SK-N-SH (cell line): ENCODE measurements at regions not wholly inside any gene's neighbourhood (a gene's known extent, or its start where the extent isn't known, plus 50 kb on each side); places are given as distances from the start of the nearest gene placed in this dataset.
A peak's percentile ranks its signal among the peaks of the same experiment; 100 is the strongest.

Experiments
- CTCF ChIA-PET: fragments of 300-600, 350-600 bp; formaldehyde crosslinking; extraction: SDS; loops from one replicate; lab custom pipeline; 2021; lab: Yijun Ruan, JAX
- POLR2A ChIA-PET: fragments of 350-600 bp; sonication (Branson Sonifier 250); formaldehyde crosslinking; extraction: SDS; loops from one replicate; lab custom pipeline; 2020; ENCODE audit warnings: antibody characterized with exemption, inconsistent platforms; lab: Yijun Ruan, JAX
- DNase-seq: peaks from one replicate; pipeline ENCODE4 v3.0.0; 2012
- H2AFZ ChIP-seq: fragments of 200-600 bp; sonication (generic); 2 replicates; pipeline ENCODE4 v1.8.1; 2016; ENCODE audit warnings: antibody characterized with exemption, mild to moderate bottlenecking, low read depth
- H3F3A ChIP-seq: fragments of 200-600 bp; sonication (generic); replicated peaks from 2 replicates; pipeline ENCODE3; 2016; ENCODE audit warnings: antibody characterized with exemption, mild to moderate bottlenecking; ENCODE audit not compliant: insufficient read depth
- H3K27ac ChIP-seq, 2 experiments: fragments of 200-500 bp in 1 of 2; fragments of 200-600 bp in 1 of 2; sonication (Bioruptor generic) in 1 of 2; sonication (generic), shearing (Covaris generic) in 1 of 2; 2 replicates each; pipeline versions ENCODE4 v1.5.1 to v1.6.1; 2014 to 2016; ENCODE audit warnings: low read depth in 2 of 2, inconsistent platforms in 1 of 2, low read length in 1 of 2, mild to moderate bottlenecking in 1 of 2, mixed read lengths in 1 of 2
- H3K27me3 ChIP-seq: fragments of 200-600 bp; sonication (generic), shearing (Covaris generic); 2 replicates; pipeline ENCODE4 v1.6.1; 2016; ENCODE audit warnings: mixed run types; ENCODE audit not compliant: insufficient read depth
- H3K36me3 ChIP-seq, 2 experiments: fragments of 200-500 bp in 1 of 2; fragments of 200-600 bp in 1 of 2; sonication (Bioruptor generic) in 1 of 2; sonication (generic) in 1 of 2; replicated peaks in 1 of 2; 2 replicates each; pipeline versions ENCODE3 to v1.5.1; 2014 to 2016; ENCODE audit warnings: low read length in 1 of 2, mild to moderate bottlenecking in 1 of 2; ENCODE audit not compliant: insufficient read depth in 2 of 2, control insufficient read depth in 1 of 2
- H3K4me1 ChIP-seq, 2 experiments: fragments of 200-500 bp in 1 of 2; fragments of 200-600 bp in 1 of 2; sonication (Bioruptor generic) in 1 of 2; sonication (generic), shearing (Covaris generic) in 1 of 2; 2 replicates each; pipeline versions ENCODE4 v1.5.1 to v1.6.1; 2014 to 2016; ENCODE audit warnings: low read depth in 1 of 2, low read length in 1 of 2, mixed run types in 1 of 2; ENCODE audit not compliant: insufficient read depth in 2 of 2, control insufficient read depth in 1 of 2
- H3K4me2 ChIP-seq: fragments of 200-600 bp; sonication (generic), shearing (Covaris generic); 2 replicates; pipeline ENCODE4 v1.6.1; 2017; ENCODE audit warnings: mixed run types
- H3K4me3 ChIP-seq, 2 experiments: fragments of 200-500 bp in 1 of 2; fragments of 200-600 bp in 1 of 2; sonication (Bioruptor generic) in 1 of 2; sonication (generic), shearing (Covaris generic) in 1 of 2; 2 replicates each; pipeline versions ENCODE4 v1.5.1 to v1.8.1; 2014 to 2016; ENCODE audit warnings: low read depth in 2 of 2, inconsistent platforms in 1 of 2, low read length in 1 of 2, mild to moderate bottlenecking in 1 of 2, mixed read lengths in 1 of 2, moderate library complexity in 1 of 2
- H3K79me2 ChIP-seq: fragments of 200-600 bp; sonication (generic); 2 replicates; pipeline ENCODE4 v1.8.1; 2017; ENCODE audit warnings: mild to moderate bottlenecking; ENCODE audit not compliant: insufficient read depth
- H3K9ac ChIP-seq: fragments of 200-600 bp; sonication (generic); 2 replicates; pipeline ENCODE4 v1.6.1; 2017; ENCODE audit warnings: mixed run types
- H3K9me2 ChIP-seq: fragments of 200-600 bp; sonication (generic); 2 replicates; pipeline ENCODE4 v1.6.1; 2017; ENCODE audit warnings: mixed run types
- H3K9me3 ChIP-seq: fragments of 200-600 bp; sonication (generic); 2 replicates; pipeline ENCODE4 v1.6.1; 2017; ENCODE audit warnings: mixed run types, mild to moderate bottlenecking, moderate library complexity
- H4K20me1 ChIP-seq: fragments of 200-600 bp; sonication (generic); 2 replicates; pipeline ENCODE4 v1.6.1; 2017; ENCODE audit warnings: mild to moderate bottlenecking, mixed run types; ENCODE audit not compliant: insufficient read depth
- EP300 ChIP-seq, 2 experiments: IDR thresholded peaks; 2 replicates each; pipeline versions ENCODE4 v1.4.0 to v1.6.1; 2012; ENCODE audit warnings: borderline replicate concordance in 1 of 2, low read depth in 1 of 2, low read length in 1 of 2
- FOSL2 ChIP-seq: IDR thresholded peaks from 2 replicates; pipeline ENCODE4 v1.4.0; 2012; ENCODE audit warnings: low read depth, mild to moderate bottlenecking, moderate library complexity, borderline replicate concordance
- GATA2 ChIP-seq: sonication (generic); formaldehyde crosslinking; IDR thresholded peaks from 2 replicates; pipeline ENCODE4 v1.5.0; 2020; ENCODE audit warnings: mild to moderate bottlenecking, missing genetic modification reagents
- JUND ChIP-seq: IDR thresholded peaks from 2 replicates; pipeline ENCODE4 v1.4.0; 2012
- MXI1 ChIP-seq: IDR thresholded peaks from 2 replicates; pipeline ENCODE4 v1.6.1; 2012; ENCODE audit warnings: mild to moderate bottlenecking, low read depth, low read length, improper control_type of control experiment
- NRF1 ChIP-seq: IDR thresholded peaks from 2 replicates; pipeline ENCODE4 v1.6.1; 2012; ENCODE audit warnings: low read depth, mild to moderate bottlenecking, low read length
- POLR2AphosphoS5 ChIP-seq: IDR thresholded peaks from 2 replicates; pipeline ENCODE4 v1.6.1; 2012; ENCODE audit warnings: low read depth, low read length
- RCOR1 ChIP-seq: fragments of 150-350 bp; IDR thresholded peaks from 2 replicates; pipeline ENCODE4 v1.6.1; 2017; ENCODE audit warnings: antibody characterized with exemption, low read length
- RXRA ChIP-seq: IDR thresholded peaks from 2 replicates; pipeline ENCODE4 v1.4.0; 2012; ENCODE audit warnings: low read depth, mild to moderate bottlenecking, borderline replicate concordance
- SMC3 ChIP-seq: IDR thresholded peaks from 2 replicates; pipeline ENCODE4 v1.6.1; 2012; ENCODE audit warnings: low read depth, low read length, improper control_type of control experiment
- WGBS: methylation state at CpG from one replicate; pipeline ENCODE4 v1.1.6; 2017; ENCODE audit warnings: low lambda C conversion rate; 5-methylcytosine and 5-hydroxymethylcytosine counted together
- TF ChIP-seq, protein P1 (sequence below): fragments of 150-350 bp; IDR thresholded peaks from 2 replicates; pipeline ENCODE4 v1.6.1; 2016; ENCODE audit warnings: mild to moderate bottlenecking, low read depth, low read length
- TF ChIP-seq, protein P2 (sequence below): fragments of 200-600 bp; sonication (generic); IDR thresholded peaks from 2 replicates; pipeline ENCODE4 v1.6.1; 2017; ENCODE audit warnings: antibody characterized with exemption, mild to moderate bottlenecking, moderate library complexity
- TF ChIP-seq, protein P3 (sequence below): IDR thresholded peaks from 2 replicates; pipeline ENCODE4 v1.6.1; 2012; ENCODE audit warnings: mild to moderate bottlenecking, low read depth, low read length, moderate library complexity
- TF ChIP-seq, protein P4 (sequence below): fragments of 150-350 bp; IDR thresholded peaks from 2 replicates; pipeline ENCODE4 v1.6.1; 2017; ENCODE audit warnings: antibody characterized with exemption, low read length, low read depth, borderline replicate concordance

DNA sequence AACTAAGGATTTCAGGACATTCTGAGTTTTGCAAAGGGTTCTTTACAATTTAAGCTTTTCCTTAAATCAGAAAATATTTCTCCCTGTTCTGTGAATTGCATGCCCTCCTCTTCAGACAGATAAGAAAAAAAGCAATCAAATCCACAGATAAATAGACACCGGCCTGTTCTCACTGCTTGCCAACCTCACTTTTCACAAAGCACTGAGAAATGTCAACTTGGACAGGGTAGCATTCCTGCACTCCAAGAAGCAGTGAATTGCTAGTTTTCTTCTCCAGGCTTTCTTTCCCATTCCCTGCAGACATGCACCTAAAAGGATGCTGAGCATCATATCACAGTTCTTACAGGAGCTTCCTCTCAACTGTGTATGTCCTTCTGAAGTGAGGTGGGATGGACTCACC, 226.0 kb downstream of the CHRM3 start (continued):
- TF ChIP-seq EP300 (IDR thresholded peaks at IDR 0.05; ENCODE audit: borderline replicate concordance in 1 of 2, low read depth in 1 of 2, low read length in 1 of 2): no peak

DNA sequence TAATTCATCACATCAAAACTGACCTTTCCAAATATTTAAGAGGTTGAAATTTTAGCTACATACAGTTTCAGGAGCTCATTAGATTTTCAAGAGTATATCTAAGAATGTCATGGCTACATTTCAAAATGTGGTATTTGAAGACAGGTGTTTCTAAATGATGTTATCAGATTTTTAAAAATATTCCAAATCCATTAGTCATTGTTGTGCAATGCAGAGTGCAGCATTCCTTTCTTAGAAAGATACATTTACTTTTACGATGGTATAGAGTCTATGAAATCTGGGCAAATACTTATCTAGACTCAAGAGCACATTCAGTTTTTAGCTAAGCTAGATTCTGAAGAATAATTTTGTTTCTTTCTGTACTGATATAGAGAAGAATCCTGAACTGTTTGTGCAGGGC, 230.3 kb downstream of the CHRM3 start:
- H3K4me1 ChIP-seq: peaks cover 0 to 23% of the 10 kb centered on the region in 2 experiments; a peak in 2 of 4 replicates
- H3K36me3 ChIP-seq: no peaks in the 10 kb centered on the region
- H3K27me3 ChIP-seq: no peaks in the 10 kb centered on the region
- peak overlapping the region in 1 of 2 experiments; percentile 65; a peak in 1 of 4 replicates for H3K27ac ChIP-seq
- WGBS: 31% methylated on average over 1 of the region's 1 CpG
- no peaks in the 10 kb centered on the region for H3K9me2 ChIP-seq
- POLR2A ChIA-PET: no interaction called here
- DNase-seq: no peak
- H3K9me3 ChIP-seq: no peaks in the 10 kb centered on the region
- no peak overlapping the region for H2AFZ ChIP-seq
- H3K79me2 ChIP-seq: no peaks in the 10 kb centered on the region
- no peak overlapping the region for H3K9ac ChIP-seq
- CTCF ChIA-PET: interaction anchor here (1.0 to 3.1 kb wide), 2 partner anchors 18 to 23 kb away, joined by 3 to 8 read pairs; no protein-coding TSS in a partner anchor
- no peaks in the 10 kb centered on the region for H3F3A ChIP-seq
- H3K4me2 ChIP-seq: no peak overlapping the region
- H4K20me1 ChIP-seq: no peaks in the 10 kb centered on the region
- H3K4me3 ChIP-seq: no peak overlapping the region
- TF ChIP-seq, protein P1, sequence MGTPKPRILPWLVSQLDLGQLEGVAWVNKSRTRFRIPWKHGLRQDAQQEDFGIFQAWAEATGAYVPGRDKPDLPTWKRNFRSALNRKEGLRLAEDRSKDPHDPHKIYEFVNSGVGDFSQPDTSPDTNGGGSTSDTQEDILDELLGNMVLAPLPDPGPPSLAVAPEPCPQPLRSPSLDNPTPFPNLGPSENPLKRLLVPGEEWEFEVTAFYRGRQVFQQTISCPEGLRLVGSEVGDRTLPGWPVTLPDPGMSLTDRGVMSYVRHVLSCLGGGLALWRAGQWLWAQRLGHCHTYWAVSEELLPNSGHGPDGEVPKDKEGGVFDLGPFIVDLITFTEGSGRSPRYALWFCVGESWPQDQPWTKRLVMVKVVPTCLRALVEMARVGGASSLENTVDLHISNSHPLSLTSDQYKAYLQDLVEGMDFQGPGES: no peak
- no peak for TF ChIP-seq SMC3
- TF ChIP-seq, protein P2, sequence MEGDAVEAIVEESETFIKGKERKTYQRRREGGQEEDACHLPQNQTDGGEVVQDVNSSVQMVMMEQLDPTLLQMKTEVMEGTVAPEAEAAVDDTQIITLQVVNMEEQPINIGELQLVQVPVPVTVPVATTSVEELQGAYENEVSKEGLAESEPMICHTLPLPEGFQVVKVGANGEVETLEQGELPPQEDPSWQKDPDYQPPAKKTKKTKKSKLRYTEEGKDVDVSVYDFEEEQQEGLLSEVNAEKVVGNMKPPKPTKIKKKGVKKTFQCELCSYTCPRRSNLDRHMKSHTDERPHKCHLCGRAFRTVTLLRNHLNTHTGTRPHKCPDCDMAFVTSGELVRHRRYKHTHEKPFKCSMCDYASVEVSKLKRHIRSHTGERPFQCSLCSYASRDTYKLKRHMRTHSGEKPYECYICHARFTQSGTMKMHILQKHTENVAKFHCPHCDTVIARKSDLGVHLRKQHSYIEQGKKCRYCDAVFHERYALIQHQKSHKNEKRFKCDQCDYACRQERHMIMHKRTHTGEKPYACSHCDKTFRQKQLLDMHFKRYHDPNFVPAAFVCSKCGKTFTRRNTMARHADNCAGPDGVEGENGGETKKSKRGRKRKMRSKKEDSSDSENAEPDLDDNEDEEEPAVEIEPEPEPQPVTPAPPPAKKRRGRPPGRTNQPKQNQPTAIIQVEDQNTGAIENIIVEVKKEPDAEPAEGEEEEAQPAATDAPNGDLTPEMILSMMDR: no peak
- no peak for TF ChIP-seq RCOR1
- no peak for TF ChIP-seq RXRA
- TF ChIP-seq MXI1: no peak
- TF ChIP-seq JUND: no peak
- no peak for TF ChIP-seq FOSL2
- no peak for TF ChIP-seq GATA2 (CRISPR knock-in tag)
- TF ChIP-seq, protein P3, sequence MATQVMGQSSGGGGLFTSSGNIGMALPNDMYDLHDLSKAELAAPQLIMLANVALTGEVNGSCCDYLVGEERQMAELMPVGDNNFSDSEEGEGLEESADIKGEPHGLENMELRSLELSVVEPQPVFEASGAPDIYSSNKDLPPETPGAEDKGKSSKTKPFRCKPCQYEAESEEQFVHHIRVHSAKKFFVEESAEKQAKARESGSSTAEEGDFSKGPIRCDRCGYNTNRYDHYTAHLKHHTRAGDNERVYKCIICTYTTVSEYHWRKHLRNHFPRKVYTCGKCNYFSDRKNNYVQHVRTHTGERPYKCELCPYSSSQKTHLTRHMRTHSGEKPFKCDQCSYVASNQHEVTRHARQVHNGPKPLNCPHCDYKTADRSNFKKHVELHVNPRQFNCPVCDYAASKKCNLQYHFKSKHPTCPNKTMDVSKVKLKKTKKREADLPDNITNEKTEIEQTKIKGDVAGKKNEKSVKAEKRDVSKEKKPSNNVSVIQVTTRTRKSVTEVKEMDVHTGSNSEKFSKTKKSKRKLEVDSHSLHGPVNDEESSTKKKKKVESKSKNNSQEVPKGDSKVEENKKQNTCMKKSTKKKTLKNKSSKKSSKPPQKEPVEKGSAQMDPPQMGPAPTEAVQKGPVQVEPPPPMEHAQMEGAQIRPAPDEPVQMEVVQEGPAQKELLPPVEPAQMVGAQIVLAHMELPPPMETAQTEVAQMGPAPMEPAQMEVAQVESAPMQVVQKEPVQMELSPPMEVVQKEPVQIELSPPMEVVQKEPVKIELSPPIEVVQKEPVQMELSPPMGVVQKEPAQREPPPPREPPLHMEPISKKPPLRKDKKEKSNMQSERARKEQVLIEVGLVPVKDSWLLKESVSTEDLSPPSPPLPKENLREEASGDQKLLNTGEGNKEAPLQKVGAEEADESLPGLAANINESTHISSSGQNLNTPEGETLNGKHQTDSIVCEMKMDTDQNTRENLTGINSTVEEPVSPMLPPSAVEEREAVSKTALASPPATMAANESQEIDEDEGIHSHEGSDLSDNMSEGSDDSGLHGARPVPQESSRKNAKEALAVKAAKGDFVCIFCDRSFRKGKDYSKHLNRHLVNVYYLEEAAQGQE: no peak
- no peak for TF ChIP-seq POLR2AphosphoS5
- no peak for TF ChIP-seq EP300 (IDR thresholded peaks at IDR 0.05; ENCODE audit: borderline replicate concordance in 1 of 2, low read depth in 1 of 2, low read length in 1 of 2)
- TF ChIP-seq, protein P4, sequence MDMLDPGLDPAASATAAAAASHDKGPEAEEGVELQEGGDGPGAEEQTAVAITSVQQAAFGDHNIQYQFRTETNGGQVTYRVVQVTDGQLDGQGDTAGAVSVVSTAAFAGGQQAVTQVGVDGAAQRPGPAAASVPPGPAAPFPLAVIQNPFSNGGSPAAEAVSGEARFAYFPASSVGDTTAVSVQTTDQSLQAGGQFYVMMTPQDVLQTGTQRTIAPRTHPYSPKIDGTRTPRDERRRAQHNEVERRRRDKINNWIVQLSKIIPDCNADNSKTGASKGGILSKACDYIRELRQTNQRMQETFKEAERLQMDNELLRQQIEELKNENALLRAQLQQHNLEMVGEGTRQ: no peak
- TF ChIP-seq NRF1: no peak
